Neural progenitor cell (in vitro differentiated cells): ENCODE measurements at regions not wholly inside any gene's neighbourhood (a gene's known extent, or its start where the extent isn't known, plus 50 kb on each side); places are given as distances from the start of the nearest gene placed in this dataset.

ENCODE experiments used
- DNase-seq: peaks from one replicate; pipeline ENCODE4 v3.0.0-alpha.2; 2016; ENCODE audit warnings: low spot score
- H2AFZ ChIP-seq: fragments of 200-600 bp; sonication (generic); replicated peaks from 2 replicates; pipeline ENCODE4 v1.6.1; 2016; ENCODE audit warnings: antibody characterized with exemption
- H3F3A ChIP-seq: fragments of 200-600 bp; sonication (generic); 2 replicates; pipeline ENCODE4 v1.6.1; 2016; ENCODE audit warnings: antibody characterized with exemption, low read depth
- H3K27ac ChIP-seq: fragments of 200-600 bp; sonication (generic); 2 replicates; pipeline ENCODE4 v1.5.1; 2016; ENCODE audit warnings: mild to moderate bottlenecking
- H3K27me3 ChIP-seq: fragments of 200-600 bp; sonication (generic); 2 replicates; pipeline ENCODE4 v1.6.1; 2016; ENCODE audit warnings: mild to moderate bottlenecking, moderate library complexity
- H3K36me3 ChIP-seq: fragments of 200-600 bp; sonication (generic); 2 replicates; pipeline ENCODE4 v1.5.1; 2016
- H3K4me1 ChIP-seq: fragments of 200-600 bp; sonication (generic); 2 replicates; pipeline ENCODE4 v1.6.1; 2016; ENCODE audit warnings: mixed run types
- H3K4me2 ChIP-seq: fragments of 200-600 bp; sonication (generic); 2 replicates; pipeline ENCODE4 v1.6.1; 2016
- H3K4me3 ChIP-seq: fragments of 200-600 bp; sonication (generic); 2 replicates; pipeline ENCODE4 v1.5.1; 2016
- H3K79me2 ChIP-seq: fragments of 200-600 bp; sonication (generic); 2 replicates; pipeline ENCODE4 v1.6.1; 2016; ENCODE audit warnings: low read depth
- H3K9ac ChIP-seq: fragments of 200-600 bp; sonication (generic); 2 replicates; pipeline ENCODE4 v1.6.1; 2016
- H3K9me3 ChIP-seq: fragments of 200-600 bp; sonication (generic); 2 replicates; pipeline ENCODE4 v1.5.1; 2016; ENCODE audit warnings: low read depth
- H4K20me1 ChIP-seq: fragments of 200-600 bp; sonication (generic); 2 replicates; pipeline ENCODE4 v1.6.1; 2016; ENCODE audit warnings: low read depth
- H3K27ac Mint-ChIP-seq: 3 replicates; pipeline ENCODE4 v1.8.0; 2021; ENCODE audit warnings: mixed read lengths
- H3K27me3 Mint-ChIP-seq: 2 replicates; pipeline ENCODE4 v1.8.0; 2022; ENCODE audit warnings: low read depth, mild to moderate bottlenecking, inconsistent platforms, moderate library complexity, mixed read lengths; ENCODE audit not compliant: insufficient read depth
- H3K36me3 Mint-ChIP-seq: 3 replicates; pipeline ENCODE4 v1.8.0; 2021; ENCODE audit warnings: mixed read lengths
- H3K4me1 Mint-ChIP-seq: 3 replicates; pipeline ENCODE4 v1.8.0; 2021; ENCODE audit warnings: mixed read lengths
- H3K4me3 Mint-ChIP-seq: 3 replicates; pipeline ENCODE4 v1.8.0; 2021; ENCODE audit warnings: mild to moderate bottlenecking, moderate library complexity, mixed read lengths
- H3K9me3 Mint-ChIP-seq: 3 replicates; pipeline ENCODE4 v1.8.0; 2020; ENCODE audit warnings: mixed read lengths
- CTCF ChIP-seq: fragments of 200-600 bp; sonication (generic); IDR thresholded peaks from 2 replicates; pipeline ENCODE4 v1.5.1; 2017; ENCODE audit warnings: antibody characterized with exemption, mild to moderate bottlenecking
- EZH2 ChIP-seq: fragments of 200-600 bp; sonication (generic); IDR thresholded peaks from 2 replicates; pipeline ENCODE4 v1.6.1; 2017; ENCODE audit warnings: antibody characterized with exemption, mild to moderate bottlenecking, moderate library complexity
- EZH2phosphoT487 ChIP-seq: fragments of 200-600 bp; sonication (generic); IDR thresholded peaks from 2 replicates; pipeline ENCODE4 v1.6.1; 2017; ENCODE audit warnings: antibody characterized with exemption

DNA sequence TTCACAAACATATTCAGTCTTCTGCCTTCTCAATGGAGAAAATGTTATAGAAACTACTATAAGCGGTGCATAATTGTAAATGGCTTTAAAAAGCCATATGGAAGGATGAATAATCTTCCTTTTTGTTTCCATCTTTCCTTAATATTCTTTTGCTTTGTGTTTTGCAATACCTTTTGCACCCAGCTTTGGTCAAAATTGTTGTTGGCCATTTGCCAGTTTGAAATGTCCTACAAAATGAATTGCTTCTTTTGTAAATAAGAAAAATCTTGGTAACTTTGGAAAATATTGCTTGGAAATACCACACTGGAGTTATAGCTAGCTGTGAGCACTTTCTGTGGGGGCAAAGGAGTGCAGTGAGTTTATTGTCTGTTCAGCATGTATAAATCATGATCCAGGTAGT, 93.5 kb upstream of the NR2F2 start:
- Histone ChIP-seq H3K4me3 (no peak overlapping the region), H3K9ac (no peak overlapping the region), H3K27ac (no peak overlapping the region), H3K27me3 (no peaks in the 10 kb centered on the region), H3K4me1 (no peaks in the 10 kb centered on the region), H3K79me2 (no peaks in the 10 kb centered on the region), H2AFZ (no peak overlapping the region), H3F3A (peaks cover 4% of the 10 kb centered on the region), H3K9me3 (no peaks in the 10 kb centered on the region), H3K36me3 (no peaks in the 10 kb centered on the region), H4K20me1 (no peaks in the 10 kb centered on the region), H3K4me2 (no peak overlapping the region)
- TF ChIP-seq CTCF (no peak), EZH2phosphoT487 (no peak), EZH2 (no peak)
- peaks cover 2% of the 10 kb centered on the region for H3K4me1 Mint-ChIP-seq
- no peak for DNase-seq
- H3K27me3 Mint-ChIP-seq = peaks cover 2% of the 10 kb centered on the region
- H3K9me3 Mint-ChIP-seq = no peaks in the 10 kb centered on the region
- no peak overlapping the region for H3K4me3 Mint-ChIP-seq
- no peaks in the 10 kb centered on the region for H3K36me3 Mint-ChIP-seq
- H3K27ac Mint-ChIP-seq = no peak overlapping the region

DNA sequence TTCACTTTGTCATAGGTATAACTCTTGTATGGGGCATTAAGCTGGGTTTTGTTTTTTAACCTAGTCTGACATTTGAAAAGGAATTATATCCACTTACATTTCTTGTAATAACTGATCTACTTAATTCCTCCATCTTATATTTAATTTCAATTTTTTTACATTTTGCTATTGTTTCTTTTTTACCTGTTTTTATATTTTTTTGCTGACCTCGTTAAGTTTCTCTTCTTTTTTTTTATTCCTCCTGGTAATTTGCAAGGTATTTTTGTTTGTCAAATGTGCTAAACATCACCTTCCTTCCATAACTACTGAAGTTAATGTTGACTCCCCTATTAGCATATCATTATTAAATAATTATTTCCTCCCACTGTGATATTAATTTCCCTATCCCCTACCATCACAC, 87.7 kb upstream of the NR2F2 start:
- H3K4me3 ChIP-seq = no peak overlapping the region
- no peaks in the 10 kb centered on the region for H3K9me3 ChIP-seq
- Mint-ChIP-seq H3K36me3 (peaks cover 8% of the 10 kb centered on the region), H3K4me1 (peaks cover 8% of the 10 kb centered on the region), H3K4me3 (no peak overlapping the region), H3K27ac (no peak overlapping the region), H3K9me3 (peaks cover 7% of the 10 kb centered on the region), H3K27me3 (peaks cover 2% of the 10 kb centered on the region)
- H3K36me3 ChIP-seq = no peaks in the 10 kb centered on the region
- H2AFZ ChIP-seq = no peak overlapping the region
- no peak overlapping the region for H3K27ac ChIP-seq
- no peaks in the 10 kb centered on the region for H3K27me3 ChIP-seq
- H3K4me2 ChIP-seq = no peak overlapping the region
- no peaks in the 10 kb centered on the region for H4K20me1 ChIP-seq
- no peak overlapping the region for H3K9ac ChIP-seq
- H3K79me2 ChIP-seq = no peaks in the 10 kb centered on the region
- H3K4me1 ChIP-seq = peaks cover 19% of the 10 kb centered on the region
- DNase-seq = no peak
- H3F3A ChIP-seq = peaks cover 8% of the 10 kb centered on the region
- TF ChIP-seq CTCF (no peak), EZH2phosphoT487 (no peak), EZH2 (no peak)

GRCh38 chr15:96243701-96244100, 86.8 kb upstream of the NR2F2 start:
- no peak overlapping the region for H3K27ac Mint-ChIP-seq
- Histone ChIP-seq H3K4me1 (peaks cover 22% of the 10 kb centered on the region), H3K36me3 (no peaks in the 10 kb centered on the region), H3K27ac (no peak overlapping the region), H3K79me2 (no peaks in the 10 kb centered on the region), H3K27me3 (no peaks in the 10 kb centered on the region), H3K4me2 (no peak overlapping the region), H3K9ac (no peak overlapping the region), H3F3A (peaks cover 8% of the 10 kb centered on the region), H2AFZ (no peak overlapping the region), H3K4me3 (no peak overlapping the region), H3K9me3 (no peaks in the 10 kb centered on the region), H4K20me1 (no peaks in the 10 kb centered on the region)
- peaks cover 13% of the 10 kb centered on the region for H3K9me3 Mint-ChIP-seq
- peaks cover 8% of the 10 kb centered on the region for H3K4me1 Mint-ChIP-seq
- DNase-seq = no peak
- H3K36me3 Mint-ChIP-seq = peaks cover 16% of the 10 kb centered on the region
- no peak overlapping the region for H3K4me3 Mint-ChIP-seq
- peaks cover 1% of the 10 kb centered on the region for H3K27me3 Mint-ChIP-seq
- no peak for TF ChIP-seq CTCF
- TF ChIP-seq EZH2 = no peak
- no peak for TF ChIP-seq EZH2phosphoT487

- H3K27ac ChIP-seq = no peak overlapping the region
- Mint-ChIP-seq H3K4me1 (peaks cover 8% of the 10 kb centered on the region), H3K36me3 (peaks cover 21% of the 10 kb centered on the region), H3K9me3 (peaks cover 13% of the 10 kb centered on the region), H3K4me3 (no peak overlapping the region), H3K27me3 (no peaks in the 10 kb centered on the region), H3K27ac (no peak overlapping the region)
- peaks cover 22% of the 10 kb centered on the region for H3K4me1 ChIP-seq
- H3K4me3 ChIP-seq = no peak overlapping the region
- DNase-seq = no peak
- H3K9me3 ChIP-seq = no peaks in the 10 kb centered on the region
- H4K20me1 ChIP-seq = no peaks in the 10 kb centered on the region
- H3K4me2 ChIP-seq = no peak overlapping the region
- no peaks in the 10 kb centered on the region for H3K79me2 ChIP-seq
- no peaks in the 10 kb centered on the region for H3K36me3 ChIP-seq
- no peaks in the 10 kb centered on the region for H3K27me3 ChIP-seq
- peaks cover 4% of the 10 kb centered on the region for H3F3A ChIP-seq
- TF ChIP-seq EZH2phosphoT487 (no peak), CTCF (no peak), EZH2 (no peak)
- no peak overlapping the region for H2AFZ ChIP-seq
- H3K9ac ChIP-seq = no peak overlapping the region
These were observed 85.2 kb upstream of the NR2F2 start for GRCh38 chr15:96245252-96245651.
